ENCODE measurements at regions not wholly inside any gene's neighbourhood (a gene's known extent, or its start where the extent isn't known, plus 50 kb on each side); places are given as distances from the start of the nearest gene placed in this dataset.
"Not testable (repeated sequence)": the region's sequence is repeated elsewhere in the genome, so short reads cannot be mapped to it uniquely, and the experiment has no call there.

DNA sequence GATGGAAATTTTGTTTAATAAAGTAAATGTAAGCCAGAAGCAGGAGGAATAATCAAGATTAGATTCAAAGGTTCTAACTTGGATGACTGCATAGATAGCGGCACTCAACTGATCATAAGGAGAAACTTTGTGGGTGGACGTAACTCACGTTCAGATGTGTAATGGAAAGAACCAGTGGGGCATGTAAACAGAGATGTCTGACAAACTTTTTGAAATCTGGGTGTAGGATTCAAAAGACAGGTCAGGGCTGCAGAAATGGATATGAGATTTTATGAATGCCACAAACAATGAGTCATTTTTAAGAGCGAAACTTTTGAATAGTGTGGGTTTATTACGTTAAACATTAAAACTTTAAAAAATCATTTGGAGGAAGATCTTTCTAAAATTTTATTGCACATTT, 375.6 kb downstream of the GBA3 start:
- no peak for DNase-seq

GRCh38 chr4:23062188-23062587, 369.5 kb downstream of the GBA3 start:
- no peak for DNase-seq

DNA sequence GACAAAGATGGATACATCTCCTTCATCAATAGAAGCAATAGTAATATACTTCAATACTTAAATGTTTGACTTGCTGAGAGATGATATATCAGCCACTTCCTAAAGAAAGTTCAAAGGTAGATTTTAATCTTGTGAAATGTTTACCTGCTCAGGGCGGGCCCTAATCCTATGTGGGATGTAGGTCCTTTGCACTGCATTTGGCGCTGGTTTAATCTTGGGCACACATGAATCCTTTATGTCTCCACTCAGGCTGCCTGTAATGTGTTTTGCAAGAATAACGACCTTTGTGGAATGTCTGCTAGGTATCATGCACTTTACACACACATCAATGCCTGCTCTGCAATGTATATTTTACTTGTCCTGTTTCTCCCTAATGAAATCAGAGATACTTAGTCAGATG, 368.7 kb downstream of the GBA3 start:
- DNase-seq: no peak

GRCh38 chr4:23060776-23061175, 368.0 kb downstream of the GBA3 start:
- no peak for DNase-seq

GRCh38 chr4:23058165-23058776, 365.5 kb downstream of the GBA3 start:
- no peak for DNase-seq

- no peak for DNase-seq
Observed at GRCh38 chr4:23041501-23041900, 348.8 kb downstream of the GBA3 start.

DNA sequence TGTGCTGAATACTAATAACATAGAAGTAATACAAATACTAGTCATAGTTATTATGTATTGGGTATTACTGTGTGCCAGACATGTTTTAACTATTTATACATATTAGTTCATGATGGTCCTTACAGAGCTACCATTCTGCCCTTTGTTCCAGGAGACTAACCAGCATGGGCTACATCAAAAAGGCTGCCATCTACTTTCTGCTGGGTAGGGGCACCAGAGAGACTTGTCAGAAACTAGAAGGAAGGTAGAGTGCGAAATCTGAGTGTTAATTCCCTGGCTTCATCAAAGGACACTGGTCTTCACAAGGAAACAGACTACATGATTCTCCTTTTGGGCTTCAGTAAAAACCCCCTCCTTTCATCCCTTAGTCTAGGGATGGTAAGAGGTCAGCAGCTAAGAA, 347.8 kb downstream of the GBA3 start:
- DNase-seq: no peak

GRCh38 chr4:23039818-23040217, 347.1 kb downstream of the GBA3 start:
- DNase-seq: no peak

DNA sequence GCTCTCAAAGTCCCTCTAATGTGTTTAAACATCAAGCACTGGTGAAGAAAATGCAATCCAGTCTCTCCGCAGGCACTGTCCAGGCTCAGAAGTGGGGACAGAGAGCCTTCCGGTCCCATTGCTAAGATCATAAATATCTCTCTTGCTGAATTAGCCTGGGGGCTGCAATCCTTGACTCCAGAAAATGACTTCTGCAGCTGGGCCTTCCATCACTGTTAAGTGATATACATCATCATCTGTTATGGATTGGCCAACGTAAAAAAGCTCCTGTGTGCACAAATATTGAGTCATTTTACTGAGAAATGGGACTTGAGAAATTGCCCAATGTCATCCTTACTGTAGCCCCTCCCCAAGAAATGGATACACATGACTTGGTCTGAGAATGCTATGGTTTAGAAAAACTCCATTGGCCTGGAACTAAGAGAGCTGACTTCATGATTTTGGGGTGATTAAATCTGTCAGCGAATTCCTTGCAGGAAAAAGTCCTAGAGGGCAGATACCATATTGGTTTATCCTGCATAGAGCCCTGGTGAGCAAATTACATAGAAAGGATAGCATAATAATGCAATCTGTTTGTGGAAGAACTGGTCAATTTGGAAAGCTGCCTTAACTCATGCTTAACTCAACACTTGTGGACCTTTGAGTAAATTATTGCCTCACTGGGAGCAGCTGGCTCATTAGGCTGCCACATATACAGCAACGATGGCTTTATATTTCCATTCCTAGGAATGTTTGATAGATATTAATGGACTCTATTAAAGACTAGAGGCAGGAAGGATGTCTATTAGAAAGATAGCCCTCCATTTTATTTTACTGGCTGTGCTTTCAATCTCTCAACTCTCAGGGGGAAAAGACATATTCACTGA, 346.1 kb downstream of the GBA3 start:
- no peak for DNase-seq

- DNase-seq: no peak
Observed at GRCh38 chr4:23036921-23037495, 344.3 kb downstream of the GBA3 start.

DNA sequence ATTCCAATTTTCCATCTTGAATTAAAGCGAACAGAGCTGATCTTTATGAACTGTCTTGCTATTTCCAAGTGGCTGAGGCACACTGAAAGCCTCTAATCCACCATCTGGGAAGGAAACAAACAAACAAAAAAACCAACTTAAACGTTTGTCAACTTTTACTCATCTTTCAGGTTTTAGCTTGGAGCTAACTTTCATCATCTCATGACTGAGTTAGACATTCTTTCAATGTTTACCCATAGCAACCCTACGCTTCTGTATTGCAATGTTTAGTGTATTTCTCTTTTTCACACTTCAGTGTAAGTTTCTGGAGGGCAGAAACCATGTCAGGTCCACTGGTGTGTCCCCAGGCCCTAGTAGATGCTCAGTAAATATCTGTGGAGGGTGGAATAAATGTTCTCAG, 343.8 kb downstream of the GBA3 start:
- no peak for DNase-seq

DNA sequence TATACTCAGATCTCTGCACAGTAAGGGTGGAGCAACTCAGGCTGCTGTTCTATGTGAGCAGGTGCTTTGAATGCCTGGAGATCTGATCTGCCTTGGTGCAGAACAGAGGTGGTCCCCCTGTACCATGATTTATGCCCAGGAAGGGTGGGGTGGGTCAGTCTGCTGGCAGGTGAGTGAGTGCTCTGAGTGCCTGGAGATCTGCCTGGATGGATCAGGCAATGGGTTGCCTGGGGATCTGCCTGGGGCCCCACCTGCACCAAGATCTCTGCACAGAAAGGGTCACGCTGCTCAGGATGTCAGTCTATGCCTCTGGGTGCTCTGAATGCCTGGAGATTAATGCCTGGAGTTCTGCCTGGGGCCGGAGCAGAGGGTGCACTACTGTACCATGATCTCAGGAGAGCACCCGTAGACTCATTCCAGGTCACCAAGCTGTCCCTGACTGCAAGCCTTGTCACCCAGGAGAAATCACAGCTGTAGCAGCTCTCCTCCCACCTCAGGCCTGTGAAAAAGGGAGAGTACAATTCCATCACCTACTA, 342.9 kb downstream of the GBA3 start:
- no peak for DNase-seq

DNA sequence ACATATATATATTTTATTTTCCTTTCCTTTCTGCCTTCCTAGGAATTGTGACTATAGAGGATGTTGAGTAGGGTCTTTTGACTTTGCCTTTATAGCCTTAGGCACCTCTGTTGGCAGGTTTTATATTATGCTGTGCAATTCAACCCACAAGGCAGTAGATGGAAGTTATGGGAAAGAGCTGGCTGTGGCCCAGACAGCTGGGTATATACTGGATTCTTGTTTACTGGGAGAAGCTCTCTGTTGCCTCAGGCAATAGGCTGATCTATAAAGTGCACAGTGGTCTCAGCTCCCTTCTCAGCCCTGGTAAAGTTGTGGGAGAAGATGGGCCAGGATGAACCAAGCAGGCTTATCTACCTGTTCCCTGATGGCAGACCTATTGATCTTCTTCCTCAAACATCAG, 342.0 kb downstream of the GBA3 start:
- DNase-seq: no peak

DNA sequence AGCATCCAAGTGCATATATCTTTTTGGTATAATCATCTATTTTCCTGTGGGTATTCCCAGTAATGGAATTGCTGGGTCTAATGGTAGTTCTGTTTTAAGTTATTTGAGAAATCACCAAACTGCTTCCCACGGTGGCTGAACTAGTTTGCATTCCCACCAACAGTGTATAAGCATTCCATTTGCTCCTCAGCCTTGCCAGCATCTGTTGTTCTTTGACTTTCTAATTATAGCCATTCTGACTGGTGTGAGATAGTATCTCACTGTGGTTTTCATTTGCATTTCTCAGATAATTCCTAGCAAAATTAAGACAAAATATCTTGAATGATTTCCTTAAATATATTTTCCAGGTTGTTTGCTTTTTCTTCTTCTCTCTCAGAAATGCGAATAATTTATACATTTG, 341.1 kb downstream of the GBA3 start:
- DNase-seq: no peak

GRCh38 chr4:23028875-23029274, 336.1 kb downstream of the GBA3 start:
- DNase-seq: no peak

- DNase-seq: no peak
Observed at GRCh38 chr4:23023666-23024065, 330.9 kb downstream of the GBA3 start.

GRCh38 chr4:23023121-23023520, 330.4 kb downstream of the GBA3 start:
- no peak for DNase-seq

DNA sequence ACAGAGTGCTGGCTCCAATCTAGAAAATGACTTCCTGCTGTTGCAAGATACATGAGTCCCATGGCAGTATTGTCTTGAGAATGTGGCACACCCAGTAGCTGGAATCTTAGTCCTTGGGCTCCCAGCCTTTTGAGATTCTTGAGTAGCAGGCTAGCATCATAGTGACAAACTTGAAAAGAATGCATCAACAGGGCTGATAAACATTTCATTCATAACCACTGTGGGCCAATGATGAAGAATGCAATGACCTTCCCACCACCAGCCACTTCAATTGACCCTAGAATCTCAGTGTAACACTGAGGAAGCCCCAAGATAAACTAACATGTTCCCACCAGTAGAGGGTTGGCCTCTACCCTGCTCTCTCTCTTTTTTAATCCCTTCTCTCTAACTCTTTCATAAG, 329.3 kb downstream of the GBA3 start:
- no peak for DNase-seq

GRCh38 chr4:23021040-23021439, 328.3 kb downstream of the GBA3 start:
- DNase-seq: no peak

DNA sequence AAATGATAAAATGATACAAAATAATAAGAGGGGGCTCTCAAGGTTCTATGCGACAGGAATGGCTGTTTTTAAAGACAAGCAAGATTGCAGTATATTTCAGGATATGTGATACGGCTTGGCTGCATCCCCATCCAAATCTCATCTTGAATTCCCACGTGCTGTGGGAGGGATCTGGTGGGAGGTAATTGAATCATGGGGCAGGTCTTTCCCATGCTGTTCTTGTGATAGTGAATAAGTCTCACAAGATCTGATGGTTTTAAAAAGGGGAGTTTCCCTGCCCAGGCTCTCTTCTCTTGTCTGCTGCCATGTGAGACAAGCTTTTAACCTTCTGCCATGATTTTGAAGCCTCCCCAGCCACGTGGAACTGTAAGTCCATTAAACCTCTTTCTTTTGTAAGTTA, 327.7 kb downstream of the GBA3 start:
- not testable (repeated sequence) for DNase-seq

DNA sequence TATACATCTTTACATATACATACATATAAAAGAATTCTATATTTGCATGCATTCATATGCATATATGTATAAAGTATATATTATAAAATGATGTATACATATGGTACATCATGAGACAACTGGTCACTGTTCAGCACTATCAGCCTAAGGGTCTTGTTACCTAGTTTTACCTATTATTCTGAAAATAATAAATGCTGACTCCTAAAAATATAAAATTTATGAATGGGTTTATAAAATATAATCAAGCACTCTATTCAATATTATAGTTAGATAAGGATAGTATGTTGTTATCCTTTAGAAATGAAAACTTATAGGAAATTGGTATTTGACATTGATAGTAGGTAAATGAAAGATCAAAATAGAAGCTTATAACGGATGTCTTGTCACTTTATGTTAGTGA, 324.2 kb downstream of the GBA3 start:
- no peak for DNase-seq

- DNase-seq: no peak
Observed at GRCh38 chr4:23015821-23016220, 323.1 kb downstream of the GBA3 start.

DNA sequence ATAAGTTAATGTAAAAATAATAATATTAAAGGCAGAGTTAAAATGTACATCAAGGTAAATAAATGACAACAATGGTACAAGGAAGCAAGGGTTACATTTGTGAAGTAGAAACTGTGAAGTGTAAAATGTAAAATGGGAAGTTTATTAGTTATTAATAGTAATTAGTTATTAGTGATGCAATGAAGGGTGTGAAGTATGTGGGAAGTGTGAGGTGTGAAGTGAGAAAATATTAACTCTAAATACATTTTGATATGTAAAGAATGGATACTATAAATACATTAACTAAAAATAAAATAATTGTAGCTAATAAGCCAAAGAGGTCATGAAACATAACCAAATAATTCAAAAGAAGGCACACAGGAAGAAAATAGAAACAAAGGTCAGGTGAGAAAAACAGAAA, 316.4 kb downstream of the GBA3 start:
- DNase-seq: no peak

DNA sequence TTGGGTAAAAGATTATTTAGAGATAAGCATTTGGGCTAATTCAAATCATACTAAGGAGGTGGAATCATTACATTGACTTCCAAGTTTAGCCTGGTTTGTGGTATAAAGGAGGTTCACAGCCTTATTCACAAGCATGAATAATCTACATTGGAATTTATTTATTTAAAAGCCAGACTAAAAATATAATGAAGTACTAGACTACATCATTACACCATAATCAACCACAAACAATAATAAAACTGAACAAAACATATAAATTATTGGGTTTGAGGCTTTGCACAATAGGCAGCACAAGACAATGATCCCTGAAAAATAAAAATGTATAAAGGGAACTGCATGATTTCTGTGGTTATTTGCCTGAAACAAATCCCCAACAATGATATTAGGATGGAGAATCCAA, 314.0 kb downstream of the GBA3 start:
- DNase-seq: no peak
